ENCODE measurements at regions not wholly inside any gene's neighbourhood (a gene's known extent, or its start where the extent isn't known, plus 50 kb on each side); places are given as distances from the start of the nearest gene placed in this dataset.

GRCh38 chr7:117973975-117974374, 100.7 kb upstream of the CTTNBP2 start:
- no peak for DNase-seq (ENCODE audit: low read depth)

- no peak for DNase-seq (ENCODE audit: low read depth)
Measured at GRCh38 chr7:117974891-117975290, 101.7 kb upstream of the CTTNBP2 start.

GRCh38 chr7:117975476-117975875, 102.2 kb upstream of the CTTNBP2 start:
- peak; percentile 59 for DNase-seq (ENCODE audit: low read depth)

GRCh38 chr7:117979954-117980497, 106.8 kb upstream of the CTTNBP2 start:
- DNase-seq (ENCODE audit: low read depth), result no peak

- no peak for DNase-seq (ENCODE audit: low read depth)
Measured at GRCh38 chr7:117982071-117983055, 109.1 kb upstream of the CTTNBP2 start.

GRCh38 chr7:117986645-117987269, 113.5 kb upstream of the CTTNBP2 start:
- DNase-seq (ENCODE audit: low read depth), result no peak

- no peak for DNase-seq (ENCODE audit: low read depth)
Measured at GRCh38 chr7:117990834-117991233, 117.6 kb upstream of the CTTNBP2 start.

GRCh38 chr7:117992635-117993376, 119.6 kb upstream of the CTTNBP2 start:
- DNase-seq (ENCODE audit: low read depth), result no peak

- DNase-seq (ENCODE audit: low read depth), result no peak
Measured at GRCh38 chr7:117993377-117994003, 120.2 kb upstream of the CTTNBP2 start.

GRCh38 chr7:117995850-117996650, 122.8 kb upstream of the CTTNBP2 start:
- DNase-seq (ENCODE audit: low read depth), result peak; percentile 28

- DNase-seq (ENCODE audit: low read depth), result no peak
Measured at GRCh38 chr7:117997862-117998825, 124.9 kb upstream of the CTTNBP2 start.

GRCh38 chr7:118000480-118001202, 127.4 kb upstream of the CTTNBP2 start:
- DNase-seq (ENCODE audit: low read depth), result no peak

GRCh38 chr7:118003476-118003875, 130.2 kb upstream of the CTTNBP2 start:
- no peak for DNase-seq (ENCODE audit: low read depth)

- no peak for DNase-seq (ENCODE audit: low read depth)
Measured at GRCh38 chr7:118005026-118005425, 131.8 kb upstream of the CTTNBP2 start.

- DNase-seq (ENCODE audit: low read depth), result no peak
Measured at GRCh38 chr7:118006979-118007378, 133.7 kb upstream of the CTTNBP2 start.

- DNase-seq (ENCODE audit: low read depth), result no peak
Measured at GRCh38 chr7:118009419-118009818, 136.2 kb upstream of the CTTNBP2 start.

- DNase-seq (ENCODE audit: low read depth), result no peak
Measured at GRCh38 chr7:118011652-118012051, 138.4 kb upstream of the CTTNBP2 start.

- DNase-seq (ENCODE audit: low read depth), result no peak
Measured at GRCh38 chr7:118013252-118014010, 140.2 kb upstream of the CTTNBP2 start.

Data from fibroblast of gingiva (primary cell).